ENCODE measurements at regions not wholly inside any gene's neighbourhood (a gene's known extent, or its start where the extent isn't known, plus 50 kb on each side); places are given as distances from the start of the nearest gene placed in this dataset.
"Not testable (repeated sequence)": the region's sequence is repeated elsewhere in the genome, so short reads cannot be mapped to it uniquely, and the experiment has no call there.

DNA sequence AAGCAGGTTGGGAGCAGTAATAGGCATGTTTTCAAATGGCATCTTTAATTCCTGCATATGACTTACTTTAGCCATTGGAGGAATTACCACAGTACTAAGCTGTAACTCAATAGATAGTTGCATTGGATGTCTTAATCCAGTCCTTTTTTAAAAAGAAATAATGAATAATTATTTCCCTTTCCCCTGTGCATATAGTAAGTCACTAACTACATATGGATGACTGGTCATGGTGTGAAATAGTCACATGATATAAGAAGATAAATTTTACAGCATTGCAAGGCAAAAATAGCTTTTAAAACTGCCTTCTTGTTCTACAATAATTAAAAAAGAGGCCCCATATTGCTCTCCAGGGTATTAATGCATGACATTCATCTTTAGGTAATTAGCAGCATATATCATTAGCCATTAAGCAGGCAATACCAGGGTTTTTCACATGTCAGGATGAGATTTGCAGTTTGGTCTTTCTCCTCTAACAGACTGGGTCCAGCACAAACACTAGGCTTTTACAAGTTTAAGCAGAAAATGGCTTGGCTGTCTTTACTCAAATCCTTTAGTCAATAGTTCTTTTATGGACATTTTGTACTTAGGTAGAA, 606.4 kb upstream of the RORB start:
- DNase-seq = no peak

DNA sequence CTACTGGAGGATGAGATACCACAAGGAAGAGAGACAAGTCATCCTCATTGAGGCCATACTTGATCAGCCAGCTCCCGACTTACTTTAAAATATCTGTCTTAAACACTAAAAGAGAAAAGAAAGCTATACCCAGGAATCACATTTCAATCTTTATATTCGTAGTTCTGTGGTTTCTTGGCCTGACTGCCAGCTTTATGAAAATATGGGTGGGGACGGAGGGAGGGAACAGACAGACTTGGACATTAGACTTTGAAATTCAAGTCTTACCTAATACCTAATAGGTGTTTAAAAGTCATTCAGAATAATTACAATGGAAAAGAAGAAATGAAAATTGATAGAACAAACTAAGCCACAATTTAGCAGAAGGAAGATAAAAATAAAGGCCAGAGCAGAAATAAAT, 604.8 kb upstream of the RORB start:
- no peak for DNase-seq

DNA sequence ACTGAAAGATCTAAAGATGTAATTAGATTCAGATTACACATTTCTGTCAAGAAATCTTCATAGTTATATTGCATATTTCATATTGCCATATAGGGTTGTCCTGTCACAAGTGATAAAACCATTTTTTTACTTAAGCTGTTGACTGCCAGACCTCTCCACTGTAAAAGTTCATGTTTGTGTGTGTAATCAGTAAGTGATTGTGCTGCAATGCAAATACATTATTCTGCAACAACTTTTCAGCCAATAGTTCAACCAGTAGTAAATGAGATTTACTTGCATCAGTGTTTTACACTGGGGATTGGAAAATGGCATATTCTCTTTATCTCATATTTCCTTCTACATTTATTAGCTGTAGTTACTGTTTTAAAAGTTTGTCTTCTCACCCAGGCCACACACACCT, 603.9 kb upstream of the RORB start:
- DNase-seq = no peak

DNA sequence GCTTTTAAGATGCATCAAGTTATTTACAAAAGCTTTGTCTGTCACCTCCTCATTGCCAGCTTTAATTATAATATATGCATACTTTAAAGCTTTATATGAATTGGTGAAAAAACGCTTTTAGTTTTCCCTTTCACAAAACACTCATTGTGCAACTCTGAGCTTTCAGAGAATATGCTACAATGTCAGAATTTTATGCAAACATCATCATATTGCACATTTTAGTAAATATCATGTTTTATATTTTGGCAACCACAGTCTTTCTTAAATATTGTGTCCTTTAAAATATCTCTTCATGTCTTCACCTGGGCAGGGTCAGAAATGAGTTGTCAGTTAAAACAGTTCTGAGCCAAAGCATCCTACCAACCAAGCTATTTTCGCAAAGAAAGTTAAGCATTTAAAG, 601.1 kb upstream of the RORB start:
- DNase-seq = no peak

DNA sequence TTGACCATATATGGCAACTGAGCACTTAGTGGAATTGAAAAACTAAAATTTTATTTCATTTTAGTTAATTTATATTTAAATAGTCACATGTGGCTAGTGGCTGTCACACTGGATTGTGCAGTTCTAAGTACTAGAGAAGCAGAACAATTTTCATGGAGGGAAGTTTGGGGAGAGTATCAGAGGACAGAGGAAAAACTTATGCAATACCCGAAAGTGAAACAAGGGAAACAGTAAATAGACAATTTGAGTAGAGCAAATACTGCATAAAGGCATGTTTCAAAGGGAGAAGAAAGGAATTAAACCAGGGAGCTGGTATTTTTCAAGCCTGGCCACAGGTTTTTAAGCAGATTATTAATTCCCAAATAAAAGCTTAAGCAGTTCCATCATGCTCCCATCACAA, 590.5 kb upstream of the RORB start:
- no peak for DNase-seq

DNA sequence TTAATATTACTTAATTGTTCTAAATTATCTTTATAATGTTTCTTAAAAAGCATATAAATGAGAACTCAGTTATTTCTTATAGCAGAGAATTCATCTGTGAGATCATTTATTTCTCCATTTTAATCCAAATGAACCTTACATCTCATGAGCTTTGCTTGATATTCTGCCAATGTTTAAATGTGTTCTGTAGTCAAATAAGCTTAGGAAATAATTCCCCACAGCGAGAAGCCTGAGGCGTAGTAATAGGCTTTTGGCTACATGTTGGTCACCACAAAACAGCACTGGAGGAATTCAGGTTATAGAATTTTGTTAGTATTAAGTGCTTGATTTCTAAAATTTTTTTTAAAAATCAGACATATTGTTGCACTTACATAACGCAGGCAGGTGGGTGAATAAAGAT, 585.3 kb upstream of the RORB start:
- DNase-seq = no peak

DNA sequence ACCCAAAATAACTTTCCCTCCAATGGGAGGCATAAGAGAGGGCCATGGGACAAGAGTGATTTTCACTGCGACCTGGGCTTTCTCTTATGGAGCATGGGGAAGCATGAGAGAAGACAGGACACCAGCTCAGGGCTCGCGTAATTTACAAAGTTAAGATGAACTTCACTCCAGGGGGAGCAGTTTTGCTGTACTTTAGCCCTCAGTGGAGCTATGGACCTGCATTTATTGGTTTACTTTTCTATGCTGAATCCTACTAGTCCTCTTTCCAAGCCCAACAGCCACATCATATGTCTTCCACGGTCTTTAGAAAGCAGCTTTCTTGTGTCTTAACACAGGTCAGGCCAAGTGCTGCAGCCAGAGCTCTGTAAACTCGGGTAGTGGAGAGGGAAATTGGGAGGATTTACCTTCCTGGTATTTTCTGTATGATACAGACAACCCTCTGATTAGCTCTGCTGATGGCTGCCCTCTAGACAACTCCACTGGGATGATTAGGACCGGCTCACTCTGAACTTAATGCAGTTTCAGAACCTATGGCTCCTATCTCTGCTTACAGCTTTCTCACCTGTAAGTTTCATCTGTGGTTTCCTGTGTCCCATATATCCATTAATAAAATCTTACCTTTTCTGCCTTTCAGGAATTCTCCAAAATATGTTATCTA, 581.0 kb upstream of the RORB start:
- DNase-seq = no peak

DNA sequence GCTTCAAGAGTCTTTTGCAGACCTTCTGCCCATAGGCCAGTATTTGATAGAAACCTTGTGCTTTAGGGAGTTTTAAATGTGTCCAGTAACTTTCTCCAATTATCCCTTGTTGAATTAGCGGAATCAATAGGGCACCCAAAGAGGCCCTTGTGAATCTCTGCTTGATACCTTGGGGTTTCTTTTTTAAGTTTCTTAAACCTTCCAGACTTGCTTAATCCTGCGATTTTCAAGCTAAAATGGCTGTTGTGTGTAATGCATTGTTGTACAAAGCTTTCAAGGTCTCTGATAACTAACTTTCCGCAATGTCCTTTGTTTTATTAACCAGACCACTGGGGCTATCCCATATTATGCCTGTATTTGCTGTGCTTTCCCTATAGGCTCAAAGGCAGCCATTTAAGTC, 577.4 kb upstream of the RORB start:
- no peak for DNase-seq

DNA sequence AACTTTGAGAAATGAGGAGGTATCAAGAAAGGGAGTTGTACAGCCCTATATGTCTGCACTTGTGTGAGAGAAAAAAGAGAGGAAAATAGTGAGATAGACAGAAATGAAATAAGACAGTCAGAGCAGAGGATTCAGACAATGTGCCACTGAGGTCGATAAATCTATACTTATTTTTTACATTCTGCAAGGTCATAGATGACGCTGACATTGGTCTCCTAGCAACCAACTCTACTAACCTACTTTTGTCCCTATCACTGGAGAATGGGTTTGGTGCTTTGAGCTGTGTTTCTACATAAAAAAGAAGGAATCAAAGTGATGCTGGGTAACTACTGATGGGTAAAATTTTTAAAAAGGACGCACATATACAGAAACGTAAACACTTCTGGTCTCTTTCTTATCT, 573.3 kb upstream of the RORB start:
- no peak for DNase-seq

DNA sequence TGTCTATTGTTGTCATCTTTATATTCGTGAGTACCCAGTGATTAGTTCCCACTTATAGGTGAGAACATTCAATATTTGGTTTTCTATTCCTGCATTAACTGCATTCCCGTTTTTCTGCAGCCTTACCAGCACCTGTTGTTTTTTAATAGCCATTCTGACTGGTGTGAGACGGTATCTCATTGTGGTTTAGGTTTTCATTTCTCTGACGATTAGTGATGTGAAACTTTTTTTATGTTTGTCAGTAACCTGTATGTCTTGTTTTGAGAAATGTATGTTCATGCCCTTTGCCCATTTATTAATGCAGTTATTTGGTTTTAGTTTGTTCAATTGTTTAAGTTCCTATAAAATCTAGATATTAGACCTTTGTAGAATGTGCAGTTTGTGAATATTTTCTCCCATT, 546.0 kb upstream of the RORB start:
- DNase-seq = no peak

DNA sequence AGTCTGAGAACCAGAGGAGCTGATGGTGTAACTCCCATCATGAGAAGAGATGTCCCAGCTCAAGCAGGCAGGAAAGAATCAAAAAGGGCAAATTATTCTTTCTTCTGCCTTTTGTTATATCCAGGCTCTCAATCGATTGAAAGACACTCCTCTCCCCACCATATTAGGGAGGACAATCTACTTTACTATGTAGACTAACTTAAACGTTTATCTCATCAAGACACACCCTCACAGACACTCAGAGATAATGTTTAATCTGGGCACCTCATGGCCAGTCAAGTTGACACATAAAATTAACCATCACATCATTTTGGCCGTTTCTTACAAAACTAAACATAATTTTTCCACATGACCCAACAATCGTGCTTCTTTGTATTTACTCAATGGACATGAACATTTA, 534.3 kb upstream of the RORB start:
- DNase-seq = no peak

DNA sequence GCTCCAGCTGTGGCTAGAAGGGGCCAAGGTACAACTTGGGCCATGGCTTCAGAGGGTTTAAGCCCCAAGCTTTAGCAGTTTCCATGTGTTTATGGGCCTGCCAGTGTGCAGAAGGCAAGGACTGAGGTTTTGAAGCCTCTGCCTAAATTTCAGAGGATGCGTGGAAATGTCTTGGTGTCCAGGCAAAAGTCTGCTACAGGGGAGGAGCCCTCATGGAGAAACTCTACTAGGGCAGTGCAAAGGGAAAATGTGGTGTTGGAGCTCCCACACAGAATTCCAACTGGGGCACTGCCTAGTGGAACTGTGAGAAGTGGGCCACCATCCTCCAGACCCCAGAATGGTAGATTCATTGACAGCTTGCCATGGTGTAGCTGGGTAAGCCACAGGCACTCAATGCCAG, 527.2 kb upstream of the RORB start:
- DNase-seq = no peak

DNA sequence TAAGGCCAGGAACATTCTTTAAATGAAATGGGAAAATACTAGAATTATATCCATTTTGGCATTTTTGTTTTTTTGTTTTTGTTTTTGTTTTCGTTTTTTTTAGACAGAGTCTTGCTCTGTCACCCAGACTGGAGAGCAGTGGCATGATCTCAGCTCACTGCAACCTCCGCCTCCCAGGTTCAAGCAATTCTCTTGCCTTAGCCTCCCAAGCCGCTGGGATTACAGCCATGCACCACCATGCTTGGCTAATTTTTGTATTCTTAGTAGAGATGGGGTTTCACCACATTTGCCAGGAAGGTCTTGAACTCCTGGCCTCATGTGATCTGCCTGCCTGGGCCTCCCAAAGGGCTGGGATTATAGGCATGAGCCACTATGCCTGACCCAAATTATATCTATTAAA, 520.7 kb upstream of the RORB start:
- DNase-seq = not testable (repeated sequence)

DNA sequence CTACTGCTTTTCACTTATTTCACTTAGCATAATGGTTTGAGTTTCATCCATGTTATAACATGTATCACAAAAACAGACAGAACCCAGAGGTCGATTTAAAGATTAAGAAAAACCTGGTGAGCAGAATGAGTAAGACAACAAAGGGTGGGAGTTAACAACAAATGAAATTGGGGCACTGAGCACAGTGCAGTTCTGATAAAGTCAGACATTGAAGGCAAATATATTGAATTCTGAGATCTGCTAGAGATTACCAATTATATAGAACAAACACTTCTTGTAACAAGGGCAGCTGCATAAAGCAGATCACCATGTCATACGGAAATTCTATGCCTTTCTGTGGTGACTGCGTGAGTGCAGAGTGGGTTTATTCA, 517.3 kb upstream of the RORB start:
- no peak for DNase-seq

DNA sequence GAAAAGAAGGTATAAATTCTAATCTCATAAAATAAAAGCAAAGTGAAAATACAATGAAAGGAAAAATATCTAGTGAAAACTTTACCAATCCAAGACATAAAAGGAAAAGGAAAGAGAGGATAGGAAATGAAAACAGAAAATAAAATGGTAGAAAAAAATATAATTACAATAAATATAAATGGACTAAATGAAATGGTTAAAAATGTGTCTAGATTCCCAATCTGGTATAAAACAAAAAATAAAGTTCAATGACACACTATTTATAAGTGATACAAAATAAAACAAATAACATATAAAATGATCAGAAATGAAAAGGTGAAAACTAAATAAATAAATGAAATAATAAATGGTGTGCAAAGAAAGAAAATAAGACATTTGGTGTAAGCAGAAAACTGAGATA, 516.4 kb upstream of the RORB start:
- DNase-seq = no peak

DNA sequence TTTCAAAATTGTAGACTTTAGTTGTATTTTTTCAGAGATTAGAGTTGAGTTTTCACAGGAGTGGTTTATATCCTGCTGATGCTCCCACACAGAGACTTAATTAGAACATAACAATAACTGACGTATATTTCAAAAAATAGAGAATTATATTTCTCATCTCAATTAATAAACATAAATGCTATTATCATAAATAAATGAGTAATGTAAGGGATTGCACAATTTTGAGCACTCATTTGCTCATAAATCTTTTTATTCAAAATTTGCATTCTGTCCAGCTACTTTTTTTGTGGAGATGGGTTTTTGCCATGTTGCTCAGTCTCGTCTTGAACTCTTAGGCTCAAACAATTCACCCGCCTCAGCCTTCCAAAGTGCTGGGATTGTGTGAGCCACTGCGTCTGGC, 515.7 kb upstream of the RORB start:
- no peak for DNase-seq

DNA sequence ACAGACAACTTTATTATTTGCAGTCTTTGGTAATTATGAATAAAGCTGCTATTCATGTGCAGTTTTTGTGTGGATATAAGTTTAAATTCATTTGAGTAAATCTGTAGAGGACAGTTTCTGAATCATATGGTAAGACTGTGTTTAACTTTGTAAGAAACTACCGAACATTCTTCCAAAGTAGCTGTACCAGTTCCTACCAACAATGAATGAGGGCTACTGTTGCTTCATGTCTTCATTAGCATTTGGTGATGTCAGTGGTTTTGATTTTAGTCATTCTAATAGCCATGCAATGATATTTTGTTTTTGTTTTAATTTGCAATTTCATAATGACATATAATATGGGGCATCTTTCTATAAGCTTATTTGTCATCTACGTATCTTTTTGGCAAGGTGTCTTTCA, 501.3 kb upstream of the RORB start:
- no peak for DNase-seq

DNA sequence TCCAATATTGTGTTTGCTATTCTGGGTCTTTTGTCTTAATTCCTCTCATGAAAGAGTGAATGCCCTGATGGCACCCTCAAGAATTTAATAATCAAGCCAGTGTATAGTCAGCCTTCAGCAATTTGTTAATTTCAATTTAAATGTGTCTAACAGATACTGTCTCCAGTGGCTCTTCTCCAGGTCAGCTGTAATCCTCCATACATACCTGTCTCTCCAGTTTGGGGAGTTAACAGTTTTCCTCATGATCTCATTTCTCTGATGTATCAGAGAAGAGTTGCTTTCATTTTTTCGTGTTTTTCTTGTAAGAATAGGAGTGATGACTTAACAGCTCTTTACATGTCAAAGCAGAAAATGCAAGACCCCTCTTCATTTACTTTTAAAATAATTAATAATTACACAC, 500.3 kb upstream of the RORB start:
- no peak for DNase-seq

DNA sequence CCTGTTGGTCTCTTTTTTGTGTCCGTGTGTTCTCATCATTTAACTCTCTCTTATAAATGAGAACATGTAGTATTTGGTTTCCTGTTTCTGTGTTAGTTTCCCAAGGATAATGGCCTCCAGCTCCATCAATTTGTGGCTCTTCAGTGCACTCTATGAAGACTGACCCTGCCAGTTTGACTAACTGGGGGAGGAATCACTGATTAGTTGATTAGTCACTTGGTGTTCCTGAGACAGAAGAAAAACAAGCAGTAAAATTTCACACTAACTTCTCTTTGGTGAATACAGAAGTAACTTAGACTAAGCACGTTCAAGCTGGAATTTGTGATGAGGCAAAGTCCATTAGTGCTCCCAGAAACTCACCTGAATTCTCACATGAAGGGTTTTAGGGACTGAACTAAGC, 495.8 kb upstream of the RORB start:
- DNase-seq = no peak

DNA sequence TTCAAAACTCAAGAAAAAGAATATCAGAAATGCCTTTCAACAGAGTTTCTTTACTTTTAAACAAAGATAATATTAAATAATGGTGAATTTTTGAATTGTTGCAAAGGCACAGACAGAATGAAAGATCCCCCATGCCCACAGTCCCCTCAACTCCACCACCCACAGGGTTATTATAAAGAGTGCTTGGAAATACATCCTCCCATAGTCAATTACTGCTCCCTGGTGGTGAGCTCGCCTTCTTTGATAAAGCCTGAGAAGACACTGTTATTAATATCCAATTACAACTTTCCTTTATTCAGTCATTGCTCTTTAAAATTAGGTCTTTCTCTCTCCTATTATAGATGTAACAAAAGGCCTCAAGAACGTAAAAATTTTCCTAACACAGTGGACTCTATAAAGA, 490.2 kb upstream of the RORB start:
- DNase-seq = no peak

DNA sequence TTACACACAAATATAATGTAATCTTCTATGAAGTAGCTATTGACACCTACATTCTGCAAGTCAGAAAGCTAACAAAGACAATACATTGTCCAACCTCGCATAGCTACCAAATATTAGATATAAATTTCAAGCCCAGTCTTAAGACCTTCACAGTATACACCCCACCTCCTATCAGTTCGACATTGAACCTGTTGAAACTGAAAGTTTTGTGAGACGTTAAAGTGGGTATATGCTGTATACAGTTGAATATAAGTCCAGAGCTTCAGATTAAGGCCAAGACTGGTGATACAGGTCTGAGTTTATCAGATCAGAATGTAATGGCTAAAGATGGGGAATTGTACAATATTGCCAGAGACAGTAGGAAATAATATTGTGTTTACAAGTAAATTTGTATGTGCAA, 489.3 kb upstream of the RORB start:
- DNase-seq = no peak

DNA sequence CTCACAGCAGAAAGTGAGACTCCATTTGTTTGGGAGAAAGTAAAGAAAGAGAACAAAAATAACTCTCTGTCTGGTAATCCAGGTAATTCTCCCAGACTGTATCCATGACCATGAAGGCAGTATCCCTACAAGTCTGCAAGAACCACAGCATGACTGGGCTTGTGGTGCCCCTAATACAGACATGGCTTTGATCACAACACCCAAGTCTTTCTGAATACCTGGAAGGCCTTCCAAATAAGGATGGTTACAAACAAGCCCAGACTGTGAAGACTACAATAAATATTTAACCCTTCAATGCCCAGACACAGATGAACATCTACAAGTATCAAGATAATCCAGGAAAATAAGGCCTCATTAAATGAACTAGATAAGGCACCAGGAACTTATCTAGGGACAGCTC, 481.1 kb upstream of the RORB start:
- DNase-seq = no peak

DNA sequence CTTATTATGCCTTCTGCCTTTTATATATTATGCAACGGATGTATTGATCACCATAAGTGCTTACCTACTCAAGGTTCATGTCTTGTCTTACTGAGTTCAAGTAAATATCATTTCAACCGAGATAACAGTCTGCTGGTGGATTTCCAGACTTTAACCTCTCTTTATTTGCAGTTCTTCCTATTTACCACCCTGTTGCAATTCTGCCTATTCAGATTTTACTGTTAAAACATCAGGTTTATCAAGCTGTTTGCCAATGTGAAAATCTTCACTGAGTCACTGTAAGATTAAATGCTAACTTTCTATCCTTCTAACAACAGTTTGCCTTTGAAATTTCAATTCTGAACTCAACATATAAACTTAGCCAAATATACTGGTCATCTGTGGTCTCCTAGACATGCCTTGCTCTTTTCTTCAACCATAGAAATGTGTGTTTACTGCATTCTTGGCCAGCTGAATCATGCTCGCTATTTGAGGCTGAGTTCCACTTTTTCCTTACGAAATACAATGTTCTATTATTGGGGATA, 471.7 kb upstream of the RORB start:
- DNase-seq = no peak

DNA sequence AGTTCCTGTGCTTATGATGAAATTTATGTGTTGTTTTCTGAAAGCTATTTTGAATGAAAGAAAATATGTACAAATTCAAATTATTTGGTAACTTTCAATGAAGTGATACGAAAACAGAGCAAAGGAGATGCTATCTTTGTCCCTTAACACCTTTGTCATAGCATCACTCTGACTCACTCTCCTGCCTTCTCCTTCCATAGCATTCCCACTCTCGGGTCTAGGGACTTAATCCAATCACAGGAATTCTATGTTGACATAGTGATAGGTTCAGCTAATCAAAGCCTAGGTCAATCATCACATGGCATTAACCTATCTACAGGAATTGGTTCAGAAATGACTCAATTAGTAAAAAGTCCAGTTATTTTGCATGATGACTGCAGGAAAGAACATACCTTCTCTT, 464.7 kb upstream of the RORB start:
- DNase-seq = no peak

DNA sequence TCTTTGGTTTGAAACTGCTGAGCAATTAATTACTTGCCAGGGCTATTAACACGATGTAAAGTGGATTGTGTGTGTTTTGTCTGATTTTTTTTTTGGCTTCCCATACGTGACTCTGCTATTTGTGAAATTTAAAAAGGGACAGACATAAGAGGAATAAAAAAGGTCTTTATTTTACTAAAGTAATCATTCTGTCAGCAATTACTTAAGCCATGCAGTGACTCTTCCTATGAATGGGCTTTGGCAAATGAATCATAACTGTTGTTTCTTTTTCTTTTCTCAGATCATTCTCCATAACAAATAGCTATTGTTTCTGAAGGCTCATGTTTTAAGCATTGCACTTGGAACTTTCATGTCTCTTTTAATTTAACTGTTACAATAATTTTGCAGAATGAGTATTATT, 461.3 kb upstream of the RORB start:
- DNase-seq = no peak

Measured in activated T-cell treated with anti-CD3 and anti-CD28 coated beads for 4 hours (primary cell).